Hepatocyte (in vitro differentiated cells): ENCODE measurements at regions not wholly inside any gene's neighbourhood (a gene's known extent, or its start where the extent isn't known, plus 50 kb on each side); places are given as distances from the start of the nearest gene placed in this dataset.

Source experiments
- DNase-seq: peaks from one replicate; pipeline ENCODE4 v3.0.0-alpha.2; 2016; ENCODE audit warnings: low spot score
- H2AFZ ChIP-seq: fragments of 200-600 bp; sonication (generic); 2 replicates; pipeline ENCODE4 v1.6.0; 2016; ENCODE audit warnings: antibody characterized with exemption, mild to moderate bottlenecking
- H3K27ac ChIP-seq: fragments of 200-600 bp; sonication (generic); 2 replicates; pipeline ENCODE4 v1.5.1; 2016; ENCODE audit warnings: mild to moderate bottlenecking
- H3K27me3 ChIP-seq: fragments of 200-600 bp; sonication (generic); 2 replicates; pipeline ENCODE4 v1.6.1; 2016
- H3K36me3 ChIP-seq: fragments of 200-600 bp; sonication (generic); replicated peaks from 2 replicates; pipeline ENCODE4 v1.5.1; 2016; ENCODE audit warnings: low read depth; ENCODE audit not compliant: insufficient read depth
- H3K4me1 ChIP-seq: fragments of 200-600 bp; sonication (generic); 2 replicates; pipeline ENCODE4 v1.5.1; 2016; ENCODE audit warnings: mild to moderate bottlenecking, moderate library complexity; ENCODE audit not compliant: insufficient read depth
- H3K4me2 ChIP-seq: fragments of 200-600 bp; sonication (generic); 2 replicates; pipeline ENCODE4 v1.6.0; 2016
- H3K4me3 ChIP-seq: fragments of 200-600 bp; sonication (generic); 2 replicates; pipeline ENCODE4 v1.5.1; 2016; ENCODE audit warnings: mild to moderate bottlenecking
- H3K79me2 ChIP-seq: fragments of 200-600 bp; sonication (generic); 2 replicates; pipeline ENCODE4 v1.6.0; 2017; ENCODE audit warnings: mild to moderate bottlenecking
- H3K9me2 ChIP-seq: fragments of 200-600 bp; sonication (generic); replicated peaks from 2 replicates; pipeline ENCODE4 v1.6.0; 2017; ENCODE audit warnings: mild to moderate bottlenecking; ENCODE audit not compliant: insufficient read depth
- H3K9me3 ChIP-seq: fragments of 200-600 bp; sonication (generic); 2 replicates; pipeline ENCODE4 v1.5.1; 2016; ENCODE audit warnings: low read depth, mild to moderate bottlenecking
- H4K20me1 ChIP-seq: fragments of 200-600 bp; sonication (generic); 2 replicates; pipeline ENCODE4 v1.6.0; 2016; ENCODE audit warnings: mild to moderate bottlenecking; ENCODE audit not compliant: insufficient read depth, poor library complexity, severe bottlenecking
- CTCF ChIP-seq: fragments of 200-600 bp; sonication (generic); IDR thresholded peaks from 2 replicates; pipeline ENCODE4 v1.5.1; 2016; ENCODE audit warnings: antibody characterized with exemption, mild to moderate bottlenecking; ENCODE audit not compliant: poor library complexity
- EZH2 ChIP-seq: fragments of 200-600 bp; sonication (generic); IDR thresholded peaks from 2 replicates; pipeline ENCODE4 v1.6.1; 2016; ENCODE audit warnings: antibody characterized with exemption, mild to moderate bottlenecking, borderline replicate concordance
- EZH2phosphoT487 ChIP-seq: fragments of 200-600 bp; sonication (generic); IDR thresholded peaks from one replicate; pipeline ENCODE4 v1.6.1; 2018; ENCODE audit warnings: antibody characterized with exemption, mild to moderate bottlenecking, low read depth, moderate library complexity; ENCODE audit not compliant: unreplicated experiment, severe bottlenecking
- WGBS: methylation state at CpG from one replicate; pipeline ENCODE4 v1.1.6; 2016; ENCODE audit warnings: low lambda C conversion rate; ENCODE audit errors: missing lambda C conversion rate; 5-methylcytosine and 5-hydroxymethylcytosine counted together

- Histone ChIP-seq H3K79me2 (no peaks in the 10 kb centered on the region), H3K4me3 (no peak overlapping the region), H3K9me3 (no peaks in the 10 kb centered on the region), H3K4me2 (no peak overlapping the region), H3K4me1 (no peaks in the 10 kb centered on the region), H4K20me1 (no peaks in the 10 kb centered on the region), H3K36me3 (no peaks in the 10 kb centered on the region), H3K27me3 (no peaks in the 10 kb centered on the region), H3K27ac (no peak overlapping the region), H2AFZ (no peak overlapping the region), H3K9me2 (no peaks in the 10 kb centered on the region)
- TF ChIP-seq EZH2 (no peak), CTCF (no peak), EZH2phosphoT487 (no peak)
- DNase-seq, result no peak
- 74% methylated on average over 3 of the region's 3 CpGs for WGBS
These were observed 184.0 kb downstream of the TMX1 start for GRCh38 chr14:51424041-51424440.

GRCh38 chr14:51424561-51425251, 184.7 kb downstream of the TMX1 start:
- TF ChIP-seq EZH2phosphoT487 (no peak), CTCF (no peak), EZH2 (no peak)
- Histone ChIP-seq H3K36me3 (no peaks in the 10 kb centered on the region), H2AFZ (no peak overlapping the region), H3K27me3 (no peaks in the 10 kb centered on the region), H3K4me3 (no peak overlapping the region), H3K27ac (no peak overlapping the region), H4K20me1 (no peaks in the 10 kb centered on the region), H3K9me2 (no peaks in the 10 kb centered on the region), H3K79me2 (no peaks in the 10 kb centered on the region), H3K9me3 (no peaks in the 10 kb centered on the region), H3K4me1 (no peaks in the 10 kb centered on the region), H3K4me2 (no peak overlapping the region)
- 56% methylated on average over 5 of the region's 5 CpGs for WGBS
- no peak for DNase-seq

GRCh38 chr14:51428981-51429380, 188.9 kb downstream of the TMX1 start:
- no peaks in the 10 kb centered on the region for H3K27me3 ChIP-seq
- H3K9me3 ChIP-seq, result no peaks in the 10 kb centered on the region
- DNase-seq, result no peak
- TF ChIP-seq EZH2phosphoT487 (no peak), EZH2 (no peak), CTCF (no peak)
- H3K4me1 ChIP-seq, result peaks cover 12% of the 10 kb centered on the region
- H3K79me2 ChIP-seq, result no peaks in the 10 kb centered on the region
- H3K9me2 ChIP-seq, result no peaks in the 10 kb centered on the region
- WGBS, result 100% methylated on average over 1 of the region's 1 CpG
- no peaks in the 10 kb centered on the region for H4K20me1 ChIP-seq
- H3K4me2 ChIP-seq, result no peak overlapping the region
- H3K4me3 ChIP-seq, result no peak overlapping the region
- no peaks in the 10 kb centered on the region for H3K36me3 ChIP-seq
- H3K27ac ChIP-seq, result no peak overlapping the region
- no peak overlapping the region for H2AFZ ChIP-seq
